GM21737 (cell line): ENCODE measurements at regions not wholly inside any gene's neighbourhood (a gene's known extent, or its start where the extent isn't known, plus 50 kb on each side); places are given as distances from the start of the nearest gene placed in this dataset.
"Not testable (repeated sequence)": the region's sequence is repeated elsewhere in the genome, so short reads cannot be mapped to it uniquely, and the experiment has no call there.

Experiments
- ATAC-seq: cut with Tn5 transposase; IDR thresholded peaks from one replicate; pipeline ENCODE4 v1.9.1; 2021; ENCODE audit warnings: mild to moderate bottlenecking, moderate library complexity; ENCODE audit not compliant: unreplicated experiment

- ATAC-seq: not testable (repeated sequence)
These were observed 56.7 kb upstream of the SELENOP start for GRCh38 chr5:42868417-42868816.

- not testable (repeated sequence) for ATAC-seq
These were observed 53.1 kb upstream of the SELENOP start for GRCh38 chr5:42864749-42865148.
